ENCODE measurements at regions not wholly inside any gene's neighbourhood (a gene's known extent, or its start where the extent isn't known, plus 50 kb on each side); places are given as distances from the start of the nearest gene placed in this dataset.
"Not testable (repeated sequence)": the region's sequence is repeated elsewhere in the genome, so short reads cannot be mapped to it uniquely, and the experiment has no call there.

DNA sequence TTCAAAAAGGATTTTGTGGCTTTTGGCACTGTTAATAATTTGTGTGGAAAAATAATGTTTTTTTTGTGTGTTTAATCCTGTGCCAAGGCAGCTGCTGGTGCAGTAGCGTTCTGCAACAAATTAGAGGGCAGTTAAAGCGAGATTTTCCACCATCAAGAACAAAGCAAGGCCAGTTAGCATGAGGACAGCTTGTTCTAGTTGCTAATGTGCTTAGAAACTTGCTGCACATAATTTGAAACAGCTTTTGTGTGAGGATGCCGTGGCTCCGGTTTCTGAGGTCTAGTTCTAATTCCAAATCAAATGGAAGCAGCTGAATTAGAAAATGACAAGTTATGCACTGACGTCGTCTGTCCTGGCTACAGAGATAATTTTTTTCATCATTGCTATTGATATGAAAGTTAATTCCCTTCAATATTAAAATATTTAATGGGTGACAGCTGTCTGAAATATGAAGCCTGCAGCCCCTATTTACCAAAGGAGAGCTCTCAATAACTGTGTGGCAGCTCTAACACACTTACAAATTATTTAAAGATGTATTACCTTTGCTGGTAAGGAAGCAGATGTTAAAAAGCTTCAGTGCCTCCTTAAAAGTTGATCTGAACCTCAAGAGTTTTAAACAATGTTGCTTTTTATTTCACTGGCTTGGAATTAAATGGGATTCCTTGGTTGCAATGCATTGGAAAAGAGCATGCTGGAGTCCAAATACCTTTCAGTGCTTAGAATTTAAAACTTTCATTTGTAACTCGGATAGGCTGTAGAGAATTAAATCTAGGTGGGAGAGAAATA, 128.6 kb downstream of the SPATA31D1 start:
- FAIRE-seq = no peak

DNA sequence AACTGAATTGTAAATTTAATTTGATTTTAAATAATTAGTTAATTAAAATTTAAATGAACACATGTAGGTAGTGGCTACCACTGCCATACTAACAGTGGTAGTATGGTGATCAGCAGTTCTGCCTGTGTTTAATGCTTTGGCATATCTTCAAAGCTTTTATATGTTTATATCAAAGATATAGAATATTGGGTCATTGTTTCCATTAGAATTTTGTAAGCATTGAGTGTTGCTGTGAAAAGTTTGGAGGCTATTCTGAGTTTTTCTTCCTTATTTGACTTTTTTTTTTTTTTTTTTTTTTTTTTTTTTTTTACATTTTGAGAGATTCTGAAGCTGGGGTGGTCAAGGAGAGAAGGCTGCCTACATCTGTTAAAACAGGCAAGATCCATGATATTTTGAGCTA, 134.2 kb downstream of the SPATA31D1 start:
- no peak for FAIRE-seq

DNA sequence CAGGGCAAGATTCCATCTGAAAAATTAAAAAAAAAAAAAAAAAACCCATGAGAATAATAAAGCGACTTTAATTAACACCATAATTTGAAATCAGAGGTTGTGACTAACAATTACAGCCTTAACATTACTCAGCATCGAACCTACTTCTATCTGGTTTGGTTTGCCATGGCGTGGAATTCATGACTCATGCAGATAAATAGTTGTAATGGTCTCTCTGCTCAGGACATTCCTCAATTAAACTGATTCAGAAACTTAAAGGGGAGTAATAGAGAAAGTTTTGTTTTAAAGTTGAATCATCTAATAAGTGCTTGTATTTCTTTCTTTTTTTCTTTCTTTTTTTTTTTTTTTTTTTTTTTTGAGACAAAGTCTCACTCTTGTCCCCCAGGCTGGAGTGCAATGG, 135.5 kb downstream of the SPATA31D1 start:
- FAIRE-seq = no peak

DNA sequence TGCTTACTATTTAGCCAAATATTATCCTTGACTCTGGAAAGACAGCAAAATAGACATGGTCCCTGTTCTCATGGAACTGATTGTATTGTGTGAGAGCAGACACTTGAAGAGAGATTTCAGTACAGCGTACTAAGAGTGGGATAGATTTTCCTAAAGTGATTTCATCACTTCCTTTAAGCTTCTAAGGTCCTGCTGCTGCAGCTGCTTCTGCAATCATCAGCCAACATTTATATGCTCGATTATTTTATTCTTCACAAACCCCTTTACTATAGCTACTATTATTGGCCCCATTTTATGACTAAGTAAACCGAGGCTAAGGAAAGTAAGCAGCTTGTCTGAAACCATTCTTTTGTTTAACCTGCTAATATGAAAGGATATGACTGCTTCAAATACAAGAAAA, 137.7 kb downstream of the SPATA31D1 start:
- FAIRE-seq = no peak

DNA sequence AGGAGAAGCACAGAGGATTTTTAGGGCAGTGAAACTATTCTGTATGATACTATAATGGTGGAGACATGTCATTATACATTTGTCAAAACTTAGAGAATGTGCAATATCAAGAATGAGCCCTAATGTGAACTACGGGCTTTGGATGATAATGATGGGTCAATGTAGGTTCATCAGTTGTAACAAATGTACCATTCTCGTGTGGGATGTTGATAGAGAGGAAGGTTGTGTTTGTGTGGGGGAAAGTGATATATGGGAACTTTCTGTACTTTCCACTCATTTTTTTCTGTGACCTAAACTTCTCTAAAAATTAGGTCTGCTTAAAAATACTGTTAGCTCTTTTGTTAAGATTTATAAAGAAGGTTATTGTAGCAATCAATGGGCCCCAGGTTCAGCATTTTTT, 138.9 kb downstream of the SPATA31D1 start:
- no peak for FAIRE-seq

DNA sequence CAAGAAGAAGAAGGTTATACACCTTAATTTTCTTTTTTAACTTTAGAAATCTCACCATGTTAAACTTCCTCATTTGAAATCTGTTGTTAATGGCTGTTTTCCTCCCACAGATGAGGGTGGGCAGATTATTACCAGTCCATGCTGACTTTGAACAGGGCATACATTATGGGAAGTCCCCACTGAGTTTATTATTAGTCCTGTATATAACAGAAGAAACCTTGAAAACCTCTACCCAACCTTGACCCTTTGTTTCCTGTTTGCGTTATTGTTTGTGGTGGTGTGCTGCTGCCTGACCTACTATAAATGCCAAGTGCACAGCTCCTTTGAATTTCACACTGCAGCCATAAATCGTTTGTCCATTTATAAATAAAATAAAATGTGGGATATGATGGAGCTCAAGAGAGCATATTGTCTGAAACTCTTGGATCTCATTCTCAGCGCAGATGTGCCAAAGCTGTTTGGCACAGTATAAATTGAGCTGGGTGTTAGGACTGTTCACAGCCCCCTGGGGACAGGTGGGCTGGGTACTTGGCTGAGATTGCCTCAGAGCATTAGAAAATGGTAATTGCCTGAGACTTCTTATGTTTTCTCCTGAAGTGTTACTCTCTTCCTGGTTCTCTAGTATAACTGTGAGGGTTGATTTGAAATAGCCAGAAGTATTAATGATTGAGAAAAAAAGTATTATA, 139.6 kb downstream of the SPATA31D1 start:
- FAIRE-seq = no peak

DNA sequence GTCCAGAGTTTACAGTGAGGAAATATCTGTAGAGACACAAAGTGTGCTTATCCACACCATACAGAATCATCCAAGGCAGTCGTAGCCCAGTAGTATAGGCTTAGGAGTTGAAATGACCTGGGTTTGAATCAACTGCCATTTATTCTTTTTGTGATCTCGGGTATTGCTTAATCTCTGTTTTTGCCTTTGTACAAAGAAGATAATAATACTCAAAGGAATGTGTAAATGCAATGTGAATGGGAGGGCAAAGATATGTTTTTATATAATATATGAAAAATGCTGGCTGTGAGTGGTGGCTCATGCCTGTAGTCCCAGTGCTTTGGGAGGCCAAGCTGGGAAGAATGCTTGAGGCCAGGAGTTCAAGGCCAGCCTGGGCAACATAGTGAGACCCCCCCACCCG, 141.1 kb downstream of the SPATA31D1 start:
- no peak for FAIRE-seq

DNA sequence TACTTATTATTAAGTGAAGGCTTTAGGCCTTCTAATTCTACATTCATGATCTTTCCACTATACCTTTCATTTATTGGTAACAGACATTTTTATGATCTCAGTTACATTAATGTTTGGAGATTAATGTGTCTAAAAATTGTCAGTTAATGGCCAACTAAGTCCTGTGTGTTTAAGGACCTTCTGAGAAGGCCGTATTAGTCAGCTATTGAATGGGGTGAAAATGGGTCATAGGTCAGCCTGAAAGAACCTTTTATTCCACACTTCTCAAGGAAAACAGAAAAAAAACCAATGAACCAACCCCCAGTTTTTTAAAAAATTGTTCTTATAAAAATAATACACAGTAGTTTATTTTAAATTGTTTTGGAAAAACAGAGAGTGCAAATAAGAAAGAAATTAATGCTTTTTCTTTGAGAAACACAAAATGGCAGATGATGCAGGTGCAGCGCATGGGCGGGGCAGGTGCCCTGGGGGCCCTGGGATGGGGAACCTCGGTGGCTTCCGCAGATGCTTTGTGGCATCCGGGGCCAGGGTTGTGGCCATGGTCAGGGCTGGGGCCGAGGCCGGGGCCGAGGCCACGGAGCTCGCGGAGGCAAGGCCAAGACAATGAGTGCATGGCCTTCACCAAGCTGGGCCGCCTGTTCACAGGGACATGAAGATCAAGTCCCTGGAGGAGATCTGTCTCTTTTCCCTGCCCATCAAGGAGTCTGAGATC, 141.9 kb downstream of the SPATA31D1 start:
- FAIRE-seq = no peak

DNA sequence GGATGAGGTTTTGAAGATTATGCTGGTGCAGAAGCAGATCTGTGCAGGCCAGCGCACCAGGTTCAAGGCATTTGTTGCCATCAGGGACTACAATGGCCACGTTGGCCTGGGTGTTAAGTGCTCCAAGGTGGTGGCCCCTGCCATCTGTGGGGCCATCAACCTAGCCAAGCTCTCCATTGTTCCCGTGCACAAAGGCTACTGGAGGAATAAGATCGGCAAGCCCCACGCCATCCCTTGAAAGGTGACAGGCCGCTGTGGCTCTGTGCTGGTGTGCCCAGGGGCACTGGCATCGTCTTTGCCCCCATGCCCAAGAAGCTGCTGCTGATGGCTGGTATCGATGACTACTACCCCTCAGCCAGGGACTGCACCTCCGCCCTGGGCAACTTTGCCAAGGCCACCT, 142.5 kb downstream of the SPATA31D1 start:
- no peak for FAIRE-seq

DNA sequence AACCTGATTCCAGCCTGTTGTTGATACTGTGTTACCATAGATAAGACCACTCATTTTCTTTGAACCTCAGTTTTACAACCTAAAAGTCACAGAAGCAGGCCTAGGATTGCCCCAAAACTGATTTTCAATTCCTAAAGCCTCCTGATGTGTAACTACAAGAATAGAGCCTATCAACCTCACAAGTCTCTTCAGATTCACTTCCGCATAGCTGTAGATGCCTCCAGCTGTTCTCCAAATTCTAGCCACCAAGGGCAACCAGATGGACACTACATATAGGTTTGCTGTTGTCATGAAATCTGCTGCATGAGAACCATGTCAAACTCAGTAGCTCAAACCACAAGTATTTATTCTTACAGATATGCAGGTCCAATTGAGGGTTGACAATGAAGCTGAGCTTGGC, 143.5 kb downstream of the SPATA31D1 start:
- no peak for FAIRE-seq

DNA sequence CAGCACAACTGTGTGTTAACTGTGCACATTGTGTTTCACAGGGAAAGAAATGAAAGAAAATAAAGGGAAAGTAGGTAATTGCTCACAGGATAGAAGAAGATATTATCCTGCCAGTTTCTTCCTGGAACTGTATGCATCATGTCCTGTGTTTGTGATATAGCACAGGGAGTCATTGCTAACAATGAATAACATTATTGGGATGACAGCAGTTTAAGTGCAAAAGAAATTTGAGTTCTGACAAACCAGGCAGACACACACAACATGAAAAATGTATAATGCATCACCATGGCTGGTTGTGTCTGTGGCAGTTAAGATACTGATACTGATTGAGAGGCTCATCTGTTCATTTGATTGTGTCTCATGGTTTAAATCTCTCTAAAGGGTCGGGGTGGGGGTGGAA, 145.4 kb downstream of the SPATA31D1 start:
- no peak for FAIRE-seq

DNA sequence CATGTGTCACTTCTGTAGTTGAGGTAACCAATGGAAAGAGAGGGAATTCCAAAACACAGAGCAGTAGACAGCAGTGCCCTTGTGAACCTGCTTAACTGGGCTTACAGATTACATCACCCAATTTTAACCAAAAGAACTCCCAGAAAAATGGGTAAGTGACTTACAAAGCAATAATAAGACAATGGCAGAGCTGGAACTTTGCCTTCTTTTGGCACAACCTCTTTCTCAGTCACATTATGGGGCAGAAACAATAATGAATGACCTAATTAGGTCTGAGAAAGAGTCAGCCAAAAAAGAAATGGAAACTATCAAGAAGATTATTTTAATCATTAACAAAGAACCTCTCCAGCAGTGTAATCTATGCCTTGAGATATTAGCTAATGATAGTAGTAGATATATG, 146.5 kb downstream of the SPATA31D1 start:
- FAIRE-seq = no peak

DNA sequence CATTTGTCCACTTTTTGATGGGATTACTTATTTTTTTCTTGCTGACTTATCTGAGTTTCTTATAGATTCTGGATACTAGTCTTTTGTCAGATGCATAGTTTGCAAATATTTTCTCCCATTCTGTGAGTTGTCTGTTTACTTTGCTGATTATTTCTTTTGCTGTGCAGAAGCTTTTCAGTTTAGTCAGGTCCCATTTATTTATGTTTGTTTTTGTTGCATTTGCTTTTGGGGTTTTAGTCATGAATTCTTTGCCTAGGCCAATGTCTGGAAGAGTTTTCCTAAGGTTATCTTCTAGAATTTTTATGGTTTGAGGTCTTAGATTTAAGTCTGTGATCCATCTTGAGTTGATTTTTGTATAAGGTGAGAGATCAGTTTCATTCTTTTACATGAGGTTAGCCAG, 149.5 kb downstream of the SPATA31D1 start:
- not testable (repeated sequence) for FAIRE-seq

DNA sequence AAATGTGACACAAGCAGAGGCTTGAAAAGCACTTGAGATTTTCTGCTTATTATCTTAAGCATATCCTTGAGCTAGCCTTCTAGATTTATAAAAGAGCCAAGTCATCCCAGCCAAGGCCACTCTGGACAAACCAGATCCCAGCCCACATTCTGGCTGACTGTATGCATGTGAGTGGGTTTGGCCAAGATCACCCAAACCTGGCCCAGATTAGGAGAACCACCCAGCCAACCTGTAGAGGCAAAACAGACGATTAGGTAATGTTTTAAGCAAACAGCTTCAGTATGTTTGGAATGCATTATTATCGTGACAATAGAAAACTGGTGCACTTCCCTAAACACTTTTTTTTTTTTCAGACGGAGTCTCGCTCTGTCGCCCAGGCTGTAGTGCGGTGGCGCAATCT, 151.9 kb downstream of the SPATA31D1 start:
- no peak for FAIRE-seq

DNA sequence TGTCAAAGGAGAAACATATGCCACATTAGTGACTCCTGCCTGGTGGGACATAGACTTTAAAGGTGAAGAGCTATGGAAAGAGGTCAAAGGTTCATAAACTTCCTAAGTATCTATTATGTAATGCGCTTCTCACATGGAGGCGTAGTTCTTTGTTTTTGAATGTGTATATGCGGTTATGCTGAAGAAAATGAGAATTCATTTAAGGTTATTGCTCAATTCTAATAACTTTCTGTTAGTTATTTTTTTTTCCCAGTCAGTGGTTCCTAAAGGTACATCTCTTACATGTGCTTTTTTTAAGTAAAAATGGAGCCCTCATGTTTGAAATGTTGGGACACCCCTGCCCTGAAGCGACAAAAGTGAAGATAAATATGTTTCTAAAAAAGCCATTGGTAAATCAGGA, 156.2 kb downstream of the SPATA31D1 start:
- FAIRE-seq = no peak

DNA sequence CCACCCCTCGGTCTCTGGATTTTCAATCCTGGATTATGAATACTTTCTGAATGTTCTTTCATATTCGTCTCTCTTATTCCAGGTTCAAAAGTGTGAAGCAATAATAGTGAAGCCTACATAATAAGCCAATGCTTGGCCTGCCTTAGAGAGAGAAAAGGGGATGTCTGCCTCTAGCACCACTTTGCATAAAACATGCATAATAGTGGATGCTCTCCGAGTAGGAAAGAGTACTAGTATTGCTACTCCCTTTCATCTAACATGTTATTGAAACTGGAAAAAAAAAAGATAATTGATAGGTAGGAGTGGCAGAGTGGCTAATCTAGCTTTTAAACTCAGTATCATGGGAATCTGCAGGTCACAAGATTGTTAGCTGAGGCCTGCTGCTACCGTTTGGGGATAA, 158.1 kb downstream of the SPATA31D1 start:
- no peak for FAIRE-seq

DNA sequence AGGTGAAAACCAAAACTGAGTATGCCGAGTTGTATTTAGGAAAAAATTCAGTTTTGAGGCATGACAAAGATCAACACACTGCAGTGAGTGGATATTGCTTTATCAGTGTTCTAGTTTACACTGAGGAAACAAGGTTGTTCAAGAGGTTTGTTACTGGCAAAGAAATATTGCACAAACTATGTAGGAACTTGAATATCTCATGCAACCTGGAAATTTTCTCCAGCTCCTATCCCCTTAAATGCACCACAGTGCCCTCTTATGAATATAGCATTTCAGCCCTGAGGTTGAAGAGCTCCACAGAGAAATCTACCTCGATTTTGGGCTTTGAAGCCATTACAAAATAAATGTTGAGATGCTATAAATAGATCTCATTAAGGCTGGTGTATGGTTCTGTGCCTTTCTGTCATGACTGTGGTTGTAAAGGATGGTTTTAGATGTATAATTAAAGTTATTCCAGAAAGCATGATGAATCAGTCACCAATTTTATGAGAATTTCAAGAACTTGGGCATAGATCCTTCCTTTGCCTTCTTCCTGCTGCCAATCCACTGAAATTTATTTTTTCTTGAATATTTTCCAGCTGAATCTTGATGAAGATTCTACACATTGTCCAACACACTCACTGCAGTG, 159.3 kb downstream of the SPATA31D1 start:
- no peak for FAIRE-seq

DNA sequence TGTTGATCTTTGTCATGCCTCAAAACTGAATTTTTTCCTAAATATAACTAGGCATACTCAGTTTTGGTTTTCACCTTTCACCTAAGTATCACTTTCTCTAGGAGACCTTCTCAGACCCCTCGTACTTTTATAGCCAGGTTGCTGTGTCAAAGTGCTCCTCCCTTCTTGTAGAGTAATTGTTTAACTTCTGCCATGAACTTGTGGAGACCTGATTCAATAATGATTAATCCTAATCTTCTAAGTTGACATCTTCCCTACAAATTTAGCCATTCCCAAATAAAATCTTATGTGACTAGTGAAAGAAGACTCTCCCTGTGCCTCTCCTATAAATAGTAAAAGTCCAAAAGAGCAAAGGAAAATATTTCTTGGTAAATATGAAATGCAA, 159.8 kb downstream of the SPATA31D1 start:
- no peak for FAIRE-seq

DNA sequence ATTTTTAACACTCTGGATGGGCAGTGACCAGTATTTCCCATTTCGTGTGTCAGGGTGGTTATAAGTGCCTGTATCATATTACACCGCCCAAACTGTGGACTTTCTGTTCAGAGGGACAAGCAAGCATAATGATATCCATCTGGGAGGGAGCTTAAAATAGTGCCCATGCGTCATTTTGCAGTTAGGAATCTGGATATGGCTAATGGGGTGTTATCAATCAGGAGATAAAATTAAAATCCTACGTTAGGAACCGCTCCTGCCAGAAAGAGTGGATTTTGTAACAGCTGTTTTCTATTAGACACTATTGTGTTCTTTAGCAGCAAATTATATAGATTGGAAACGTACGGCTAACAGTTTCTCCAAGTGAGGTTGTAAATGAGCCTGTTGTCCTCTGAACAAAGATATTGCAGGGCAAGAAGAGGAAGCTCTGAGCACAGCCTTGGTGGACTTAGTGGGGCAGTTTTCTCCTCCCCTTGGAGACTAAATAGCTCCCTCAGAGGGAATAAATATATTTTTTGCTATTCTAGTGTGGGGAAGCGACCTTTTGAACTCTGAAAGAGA, 160.4 kb downstream of the SPATA31D1 start:
- FAIRE-seq = no peak

DNA sequence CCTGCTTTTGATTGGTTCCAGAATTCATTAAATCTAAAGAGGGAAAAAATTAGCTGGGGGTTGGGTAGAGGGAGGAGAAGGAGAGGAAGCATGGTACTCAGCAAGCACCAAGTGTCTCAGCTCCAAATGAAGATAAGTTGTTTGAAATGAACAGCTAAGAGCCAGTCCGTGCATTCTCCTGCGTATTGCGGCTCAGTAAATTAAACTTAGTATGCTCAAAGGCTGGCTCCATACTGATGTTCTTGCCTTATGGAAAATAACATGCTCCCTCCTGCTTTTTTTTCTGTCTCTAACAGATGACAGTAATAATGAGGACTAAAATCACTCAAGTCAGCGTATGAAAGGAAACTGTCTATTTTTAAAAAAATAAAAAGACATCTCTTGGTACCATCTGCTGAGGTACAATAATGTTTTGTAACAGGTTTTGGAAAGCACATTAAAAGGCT, 161.0 kb downstream of the SPATA31D1 start:
- FAIRE-seq = peak; percentile 82

DNA sequence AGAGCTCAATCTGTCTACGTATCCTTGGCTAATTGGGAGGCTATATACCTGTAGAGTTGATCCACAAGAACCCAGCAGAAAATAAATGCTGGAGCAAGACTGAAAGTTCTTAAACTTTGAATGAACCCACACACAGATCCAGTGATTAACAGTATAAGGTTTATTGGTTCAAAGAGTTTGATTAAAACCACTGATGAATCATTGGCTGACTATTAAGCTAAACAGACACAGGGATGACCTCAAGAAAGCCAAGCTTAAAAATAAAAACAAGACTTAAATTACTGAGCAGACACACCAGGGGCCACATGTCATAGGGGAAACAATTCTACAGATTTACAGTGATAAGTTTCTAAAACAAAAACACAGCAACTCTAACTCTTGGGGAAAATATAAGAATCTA, 163.6 kb downstream of the SPATA31D1 start:
- FAIRE-seq = no peak

DNA sequence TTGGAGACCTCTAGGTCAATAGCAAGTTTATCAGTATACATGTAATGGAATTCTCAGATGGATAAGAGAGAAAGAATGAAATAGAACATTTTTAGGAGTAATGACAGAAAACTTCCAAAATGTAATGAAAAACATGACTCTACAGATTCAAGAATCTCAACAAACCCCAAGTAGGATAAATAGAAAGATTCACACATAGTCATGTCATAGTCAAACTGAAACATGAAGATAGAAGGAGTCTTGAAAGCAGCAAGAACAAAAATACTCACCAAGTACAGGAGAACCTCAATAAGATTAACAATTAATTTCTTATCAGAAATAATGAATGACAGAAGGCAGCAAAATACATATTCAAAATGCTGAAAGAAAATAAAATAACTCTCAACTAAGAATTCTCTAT, 164.5 kb downstream of the SPATA31D1 start:
- no peak for FAIRE-seq

DNA sequence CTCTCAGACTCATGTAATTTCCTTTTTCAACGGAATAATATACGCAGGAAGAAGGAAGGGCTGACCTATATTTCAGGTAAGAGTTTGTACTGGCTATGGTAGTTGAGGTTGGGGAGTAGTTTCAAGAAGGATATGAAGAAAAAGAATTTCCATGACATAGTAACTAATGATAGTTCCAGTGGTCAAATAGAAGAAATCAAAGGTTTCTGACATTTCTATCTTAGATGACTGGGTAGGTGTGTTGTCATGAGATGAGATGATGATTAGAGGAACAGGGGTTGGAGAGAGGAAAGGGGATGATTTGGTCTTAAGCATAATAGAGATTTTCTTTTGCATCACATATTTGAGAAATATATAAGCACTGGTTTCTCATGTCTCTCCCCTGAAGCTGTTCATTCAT, 166.0 kb downstream of the SPATA31D1 start:
- no peak for FAIRE-seq

Measured in islet of Langerhans (tissue), 1 donor.